ENCODE measurements at regions not wholly inside any gene's neighbourhood (a gene's known extent, or its start where the extent isn't known, plus 50 kb on each side); places are given as distances from the start of the nearest gene placed in this dataset.

DNA sequence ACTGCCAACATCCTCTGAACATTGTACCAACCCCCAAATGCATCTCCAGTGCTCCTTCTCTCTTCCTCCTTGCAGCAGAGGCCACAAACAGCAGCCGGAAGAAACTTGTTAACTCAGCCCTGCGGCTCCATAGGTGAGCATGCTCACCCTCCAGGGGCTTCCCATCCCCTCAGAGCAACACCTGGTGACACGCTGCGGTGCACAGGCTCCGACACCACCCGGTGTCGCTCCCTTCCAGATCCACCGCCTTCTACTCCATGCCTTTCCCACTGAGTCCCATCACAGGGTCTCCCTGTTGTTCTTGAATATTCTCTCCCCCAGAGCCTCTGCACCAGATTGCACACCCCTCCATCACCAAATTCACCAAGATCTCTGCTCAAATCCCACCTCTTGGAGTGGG lies 171.5 kb upstream of the FHL2 start:
- Histone ChIP-seq H3K4me1 (no peaks in the 10 kb centered on the region), H3K27me3 (0 out of 2 replicates have a peak, but pooled peaks cover 2% of the 10 kb centered on the region), H3K36me3 (no peaks in the 10 kb centered on the region), H3K4me3 (no peak overlapping the region), H3K9me3 (replicated peaks) (0 out of 2 replicates have a peak, but pooled peaks cover 3% of the 10 kb centered on the region), H3K27ac (no peak overlapping the region)
- no peak for DNase-seq

DNA sequence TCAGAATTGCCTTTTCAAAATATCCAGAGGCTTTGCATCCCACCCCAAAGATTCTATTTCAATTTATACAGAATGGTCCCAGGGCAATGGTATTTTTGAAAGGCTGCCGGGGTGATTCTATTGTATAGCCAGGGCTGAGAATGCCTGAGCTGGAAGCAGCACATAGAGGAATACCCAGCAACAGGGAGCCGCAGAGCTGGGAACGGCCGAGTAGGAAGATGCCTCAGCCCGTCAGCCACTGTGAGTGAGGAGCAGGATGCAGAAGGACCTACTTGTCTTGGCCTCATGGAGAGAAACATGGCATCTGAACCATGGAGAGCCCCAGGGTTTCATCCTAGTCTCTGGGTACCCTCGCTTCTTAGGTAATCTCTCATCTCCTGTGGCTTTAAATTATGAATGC lies 170.8 kb upstream of the FHL2 start:
- no peaks in the 10 kb centered on the region for H3K36me3 ChIP-seq
- H3K4me1 ChIP-seq: no peaks in the 10 kb centered on the region
- 0 out of 2 replicates have a peak, but pooled peaks cover under 1% of the 10 kb centered on the region for H3K9me3 ChIP-seq (replicated peaks)
- DNase-seq: no peak
- no peak overlapping the region for H3K4me3 ChIP-seq
- 0 out of 2 replicates have a peak, but pooled peaks cover under 1% of the 10 kb centered on the region for H3K27me3 ChIP-seq
- H3K27ac ChIP-seq: no peak overlapping the region

DNA sequence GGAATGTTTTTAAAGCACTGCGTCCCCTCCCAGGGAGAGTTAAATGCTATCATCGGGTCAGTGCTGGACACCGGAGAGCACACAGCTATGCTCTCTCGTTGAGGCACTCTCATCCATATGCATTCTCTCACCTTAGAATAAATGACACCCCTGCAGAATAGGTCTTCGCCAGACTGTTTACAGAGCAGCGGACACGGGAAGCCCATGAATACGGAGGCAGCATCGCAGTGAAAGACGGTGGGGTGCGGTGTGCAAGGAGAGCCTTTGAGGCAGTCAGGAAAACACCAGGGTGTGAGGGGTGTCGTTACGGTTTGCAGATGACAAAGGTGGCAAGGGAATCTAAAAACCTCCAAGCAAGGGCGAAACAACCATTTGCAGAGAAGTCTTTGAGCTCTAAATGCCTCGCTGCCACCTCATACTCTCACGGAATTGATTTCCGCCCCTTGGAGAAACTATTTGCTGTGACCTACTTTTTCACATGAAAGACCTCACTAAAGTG lies 169.2 kb upstream of the FHL2 start:
- Histone ChIP-seq H3K9me3 (replicated peaks) (no peaks in the 10 kb centered on the region), H3K4me3 (no peak overlapping the region), H3K27me3 (no peaks in the 10 kb centered on the region), H3K36me3 (no peaks in the 10 kb centered on the region), H3K4me1 (no peaks in the 10 kb centered on the region), H3K27ac (no peak overlapping the region)
- no peak for DNase-seq

DNA sequence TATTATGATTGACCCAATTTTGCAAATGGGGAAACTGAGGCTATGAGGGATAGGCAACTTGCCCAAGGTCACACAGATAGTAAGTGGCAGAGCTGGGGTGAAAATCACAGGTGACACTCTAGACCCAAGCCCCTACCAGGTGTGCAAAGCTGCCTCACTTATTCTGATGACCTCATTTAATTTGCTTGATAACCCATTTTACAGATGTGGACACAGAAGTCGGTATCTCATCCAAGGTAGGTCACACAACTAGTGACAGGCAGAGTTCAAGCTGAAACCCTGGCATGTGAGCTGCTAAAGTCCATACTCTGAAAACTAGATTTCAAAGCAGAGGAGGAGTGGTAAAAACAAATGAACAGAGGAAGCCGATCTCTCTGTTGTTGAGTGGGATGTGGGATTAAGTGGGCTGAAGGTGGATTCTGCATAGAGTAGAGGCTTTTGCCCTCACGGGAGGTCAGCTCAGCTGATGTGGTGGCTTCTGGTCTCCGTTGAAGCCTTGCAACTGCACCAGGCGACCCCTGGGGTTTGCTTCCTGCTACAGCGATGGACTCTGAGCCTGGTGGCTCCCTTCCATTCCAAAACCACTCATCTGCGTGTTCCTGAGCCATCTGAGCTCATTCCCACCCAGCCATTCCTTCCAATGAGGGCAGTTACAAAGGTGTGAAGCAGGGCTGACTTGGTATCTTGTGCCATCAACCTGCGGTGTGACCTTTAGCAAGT lies 164.3 kb upstream of the FHL2 start:
- H3K4me3 ChIP-seq: no peak overlapping the region
- no peaks in the 10 kb centered on the region for H3K9me3 ChIP-seq (replicated peaks)
- H3K36me3 ChIP-seq: no peaks in the 10 kb centered on the region
- no peak overlapping the region for H3K27ac ChIP-seq
- no peak for DNase-seq
- no peaks in the 10 kb centered on the region for H3K4me1 ChIP-seq
- no peaks in the 10 kb centered on the region for H3K27me3 ChIP-seq

DNA sequence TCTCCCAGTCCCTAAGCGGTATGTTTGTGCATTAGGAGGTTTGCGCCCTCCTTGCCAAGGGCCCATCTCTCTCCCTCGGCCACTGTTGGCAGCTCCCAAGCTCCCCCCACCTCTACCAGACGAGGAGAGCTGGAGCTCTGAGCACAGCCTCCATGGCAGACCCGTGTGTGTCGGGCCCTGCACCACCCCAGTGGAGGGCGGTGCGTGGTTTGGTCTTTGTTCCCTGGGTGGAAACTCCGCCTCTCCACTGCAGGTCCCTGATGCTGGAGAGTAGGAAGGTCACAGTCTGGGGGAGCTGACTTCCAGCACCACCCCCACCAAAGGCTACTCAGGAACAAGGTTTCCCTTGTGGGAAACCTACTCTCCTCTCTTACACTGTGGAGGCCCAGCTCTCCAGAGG lies 162.6 kb upstream of the FHL2 start:
- no peaks in the 10 kb centered on the region for H3K9me3 ChIP-seq (replicated peaks)
- no peaks in the 10 kb centered on the region for H3K4me1 ChIP-seq
- H3K27ac ChIP-seq: no peak overlapping the region
- DNase-seq: no peak
- no peaks in the 10 kb centered on the region for H3K27me3 ChIP-seq
- H3K36me3 ChIP-seq: no peaks in the 10 kb centered on the region
- no peak overlapping the region for H3K4me3 ChIP-seq

DNA sequence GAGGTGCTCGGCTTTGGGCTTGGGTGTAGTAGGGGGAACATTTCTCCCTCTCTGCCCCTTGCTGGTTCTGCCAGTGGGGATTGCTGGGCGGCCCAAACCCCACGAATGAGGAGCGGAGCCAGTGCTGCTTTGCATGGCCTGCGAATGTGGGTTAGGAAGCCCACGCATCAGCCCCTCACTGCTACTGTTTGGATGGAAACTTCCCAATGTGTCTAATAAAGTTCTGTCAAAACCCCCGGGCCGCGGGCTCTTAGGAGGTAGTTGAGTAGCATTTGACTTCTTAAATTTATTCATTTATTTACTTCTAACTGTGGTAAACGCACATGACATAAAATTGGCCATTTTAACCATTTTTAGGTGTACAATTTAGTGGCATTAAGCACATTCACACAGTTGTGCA lies 161.3 kb upstream of the FHL2 start:
- Histone ChIP-seq H3K27me3 (no peaks in the 10 kb centered on the region), H3K27ac (no peak overlapping the region), H3K9me3 (replicated peaks) (no peaks in the 10 kb centered on the region), H3K4me1 (no peaks in the 10 kb centered on the region), H3K4me3 (no peak overlapping the region), H3K36me3 (no peaks in the 10 kb centered on the region)
- DNase-seq: no peak

DNA sequence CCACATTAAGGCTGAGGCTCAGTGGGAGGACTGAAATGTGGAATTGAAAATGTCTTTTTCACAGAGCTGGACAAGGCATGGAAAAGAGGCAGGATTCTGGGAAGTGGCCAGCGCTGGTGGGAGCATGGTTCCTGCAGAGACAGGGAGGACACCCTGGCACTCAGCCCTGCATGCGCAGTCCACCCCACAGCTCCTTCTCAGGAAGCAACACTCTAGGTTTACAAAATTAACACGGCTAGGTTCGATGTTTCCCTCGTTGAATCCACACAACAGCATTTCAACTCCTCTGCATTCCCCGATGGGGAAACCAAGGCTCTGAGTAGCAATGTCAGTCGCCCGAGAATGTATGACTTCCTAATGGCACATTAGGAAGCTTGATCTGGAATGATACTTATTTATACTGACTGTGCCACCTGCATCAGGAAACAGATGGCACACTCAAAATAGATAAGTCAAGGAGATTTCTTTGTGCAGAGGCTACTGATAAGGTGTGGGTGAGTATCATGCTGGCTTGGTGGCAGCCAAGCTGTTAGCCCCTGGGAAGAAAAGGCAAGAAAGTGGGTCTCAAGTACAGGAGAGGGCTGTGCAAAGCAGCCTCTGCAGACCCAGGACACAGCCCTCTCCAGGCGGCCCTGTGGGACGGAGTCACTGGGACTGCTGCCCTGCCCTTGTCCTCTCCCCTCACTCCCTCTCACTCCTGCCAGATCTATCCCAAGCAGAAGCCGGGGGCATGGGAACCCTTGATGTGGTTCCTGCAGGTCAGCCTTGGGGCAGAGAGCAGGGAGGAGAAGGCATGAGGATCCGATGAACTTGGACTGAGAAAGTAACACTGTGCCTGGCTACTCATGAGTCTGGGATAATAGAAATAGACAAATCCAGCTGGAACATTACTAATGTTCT lies 158.4 kb upstream of the FHL2 start:
- Histone ChIP-seq H3K4me1 (peaks cover 9% of the 10 kb centered on the region), H3K36me3 (no peaks in the 10 kb centered on the region), H3K4me3 (no peak overlapping the region)

DNA sequence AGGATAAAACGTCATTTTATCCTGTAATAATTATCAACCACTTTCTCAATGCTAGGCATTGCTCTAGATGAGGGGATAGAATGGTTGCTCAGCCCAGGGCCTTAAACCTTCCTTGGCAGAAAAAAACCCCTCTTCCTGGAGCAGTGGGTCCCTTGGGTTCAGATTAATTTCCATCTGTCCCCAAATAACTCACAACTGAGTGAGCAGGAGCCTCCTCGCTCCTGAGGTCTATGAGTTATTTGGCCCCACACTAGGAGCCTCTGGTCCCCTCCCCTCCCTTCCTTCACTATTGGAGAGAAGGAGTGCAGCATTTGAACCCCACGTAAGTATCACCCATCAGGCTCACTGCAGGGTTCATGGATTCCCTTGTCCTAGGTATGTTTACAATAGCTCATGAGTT lies 157.5 kb upstream of the FHL2 start:
- Histone ChIP-seq H3K4me3 (no peak overlapping the region), H3K36me3 (no peaks in the 10 kb centered on the region), H3K27me3 (no peaks in the 10 kb centered on the region), H3K4me1 (peaks cover 9% of the 10 kb centered on the region), H3K9me3 (replicated peaks) (no peaks in the 10 kb centered on the region), H3K27ac (no peak overlapping the region)
- no peak for DNase-seq

More for the DNA sequence above, 158.4 kb upstream of the FHL2 start:
- DNase-seq: no peak
- Histone ChIP-seq H3K27me3 (no peaks in the 10 kb centered on the region), H3K27ac (no peak overlapping the region), H3K9me3 (replicated peaks) (no peaks in the 10 kb centered on the region)

DNA sequence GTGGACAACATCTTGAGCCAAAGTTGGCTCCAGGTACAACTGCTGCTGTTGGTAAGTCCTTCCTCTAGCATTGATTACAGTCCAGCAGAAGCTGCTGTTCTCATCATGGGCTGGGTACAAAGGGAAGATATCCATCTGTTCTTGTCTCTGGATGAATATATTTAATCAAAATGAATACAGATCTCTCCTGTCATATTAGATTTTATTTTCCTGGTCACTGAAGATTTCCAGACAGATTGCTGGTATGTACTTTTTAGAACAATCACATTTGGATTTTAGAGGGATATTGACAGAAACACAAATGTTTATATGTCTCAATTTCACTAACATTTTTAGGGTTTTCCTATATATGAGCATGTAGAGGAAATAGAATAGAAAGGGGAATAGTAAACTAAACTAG lies 155.4 kb upstream of the FHL2 start:
- DNase-seq: no peak
- Histone ChIP-seq H3K27me3 (no peaks in the 10 kb centered on the region), H3K27ac (no peak overlapping the region), H3K9me3 (replicated peaks) (no peaks in the 10 kb centered on the region), H3K4me3 (no peak overlapping the region), H3K4me1 (peaks cover 9% of the 10 kb centered on the region), H3K36me3 (no peaks in the 10 kb centered on the region)

DNA sequence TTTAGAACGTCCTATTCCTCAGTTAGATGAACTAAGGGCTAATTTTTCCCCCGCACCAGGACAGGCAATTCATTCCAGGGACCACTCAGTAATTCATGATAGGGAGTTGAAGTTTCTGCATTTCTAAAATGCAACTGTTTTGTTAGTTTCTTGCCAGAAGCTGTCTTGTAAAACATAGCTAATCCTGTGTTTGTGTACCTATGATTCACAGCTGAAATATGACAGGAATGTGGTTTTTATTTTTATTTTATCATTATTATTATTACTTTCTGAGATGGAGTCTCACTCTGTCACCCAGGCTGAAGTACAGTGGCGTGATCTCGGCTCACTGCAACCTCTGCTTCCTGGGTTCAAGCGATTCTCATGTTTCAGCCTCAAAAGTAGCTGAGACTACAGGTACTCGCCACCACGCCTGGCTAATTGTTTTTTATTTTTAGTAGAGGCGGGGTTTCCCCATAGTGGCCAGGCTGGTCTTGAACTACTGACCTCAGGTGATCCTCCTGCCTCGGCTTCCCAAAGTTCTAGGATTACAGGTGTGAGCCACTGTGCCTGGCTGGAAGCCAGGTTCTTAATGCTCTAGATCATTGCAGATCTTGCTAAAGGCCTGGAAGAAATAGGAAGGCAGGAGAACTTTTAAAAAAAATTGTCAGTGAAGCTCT lies 154.8 kb upstream of the FHL2 start:
- no peak for DNase-seq
- Histone ChIP-seq H3K4me1 (peaks cover 9% of the 10 kb centered on the region), H3K4me3 (no peak overlapping the region), H3K27me3 (no peaks in the 10 kb centered on the region), H3K36me3 (no peaks in the 10 kb centered on the region), H3K9me3 (replicated peaks) (no peaks in the 10 kb centered on the region), H3K27ac (no peak overlapping the region)

DNA sequence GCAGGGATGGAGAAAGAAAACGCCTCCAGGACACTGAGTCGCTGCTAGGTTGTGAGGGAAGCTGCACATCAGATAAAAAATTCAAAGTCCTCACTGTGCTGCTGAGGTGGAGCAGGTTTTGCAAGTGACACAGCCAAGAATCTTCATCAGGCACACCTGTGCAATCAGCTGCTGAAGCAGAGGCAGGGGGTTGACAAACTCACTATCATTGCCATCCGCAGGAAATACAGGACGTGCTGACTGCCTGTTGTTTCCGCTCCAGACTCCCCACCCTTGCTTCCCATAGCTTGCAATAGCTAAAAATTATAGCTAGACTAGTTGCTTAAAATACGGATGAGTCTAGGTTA lies 147.8 kb upstream of the FHL2 start:
- H3K27ac ChIP-seq: no peak overlapping the region
- no peak overlapping the region for H3K4me3 ChIP-seq
- H3K36me3 ChIP-seq: no peaks in the 10 kb centered on the region
- no peaks in the 10 kb centered on the region for H3K27me3 ChIP-seq
- DNase-seq: no peak
- no peaks in the 10 kb centered on the region for H3K4me1 ChIP-seq
- no peaks in the 10 kb centered on the region for H3K9me3 ChIP-seq (replicated peaks)

DNA sequence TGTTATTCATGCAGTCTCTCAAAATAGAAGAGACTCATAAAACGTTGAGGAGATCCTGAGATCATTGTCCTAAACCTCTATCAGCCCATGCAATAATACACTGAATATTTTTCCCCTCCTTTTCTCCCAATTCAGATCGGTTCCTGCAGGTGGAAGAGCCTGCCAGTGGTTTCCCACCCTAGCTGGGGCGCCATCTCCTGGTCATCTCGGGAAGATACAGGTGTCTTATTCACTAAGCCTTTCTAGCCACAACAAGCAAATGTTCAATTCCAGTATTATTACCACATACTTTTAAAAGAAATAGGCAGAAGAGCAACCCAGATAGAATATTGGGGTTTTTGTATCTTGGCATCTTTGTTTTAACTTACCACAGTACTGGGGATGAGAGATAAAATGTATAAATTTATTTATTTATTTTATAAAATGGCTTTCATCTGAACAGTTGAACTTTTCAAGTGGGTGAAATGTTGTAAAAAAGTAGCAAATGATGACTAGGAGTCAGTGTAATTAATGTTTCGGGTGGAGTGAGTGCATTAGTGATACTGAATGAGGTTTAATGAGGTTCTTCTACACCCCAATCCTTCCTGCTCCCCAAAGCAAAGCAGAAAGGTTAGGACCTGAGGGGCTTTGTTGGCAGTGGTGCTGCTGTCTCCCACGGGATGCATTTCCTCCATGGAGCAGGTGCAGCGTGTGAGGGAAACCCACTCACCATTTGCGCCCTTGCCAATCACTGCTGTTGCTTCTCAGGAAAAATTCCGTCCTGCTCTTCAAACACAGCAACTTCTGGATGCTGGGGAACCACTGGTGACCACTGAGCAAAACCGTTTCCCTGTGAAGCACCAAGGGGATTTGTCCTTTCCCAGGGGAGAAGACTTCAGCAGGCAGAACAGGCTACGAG lies 147.1 kb upstream of the FHL2 start:
- Histone ChIP-seq H3K27ac (no peak overlapping the region), H3K9me3 (replicated peaks) (no peaks in the 10 kb centered on the region), H3K36me3 (no peaks in the 10 kb centered on the region), H3K27me3 (no peaks in the 10 kb centered on the region), H3K4me3 (no peak overlapping the region), H3K4me1 (no peaks in the 10 kb centered on the region)
- DNase-seq: peak; percentile 66 to 85

DNA sequence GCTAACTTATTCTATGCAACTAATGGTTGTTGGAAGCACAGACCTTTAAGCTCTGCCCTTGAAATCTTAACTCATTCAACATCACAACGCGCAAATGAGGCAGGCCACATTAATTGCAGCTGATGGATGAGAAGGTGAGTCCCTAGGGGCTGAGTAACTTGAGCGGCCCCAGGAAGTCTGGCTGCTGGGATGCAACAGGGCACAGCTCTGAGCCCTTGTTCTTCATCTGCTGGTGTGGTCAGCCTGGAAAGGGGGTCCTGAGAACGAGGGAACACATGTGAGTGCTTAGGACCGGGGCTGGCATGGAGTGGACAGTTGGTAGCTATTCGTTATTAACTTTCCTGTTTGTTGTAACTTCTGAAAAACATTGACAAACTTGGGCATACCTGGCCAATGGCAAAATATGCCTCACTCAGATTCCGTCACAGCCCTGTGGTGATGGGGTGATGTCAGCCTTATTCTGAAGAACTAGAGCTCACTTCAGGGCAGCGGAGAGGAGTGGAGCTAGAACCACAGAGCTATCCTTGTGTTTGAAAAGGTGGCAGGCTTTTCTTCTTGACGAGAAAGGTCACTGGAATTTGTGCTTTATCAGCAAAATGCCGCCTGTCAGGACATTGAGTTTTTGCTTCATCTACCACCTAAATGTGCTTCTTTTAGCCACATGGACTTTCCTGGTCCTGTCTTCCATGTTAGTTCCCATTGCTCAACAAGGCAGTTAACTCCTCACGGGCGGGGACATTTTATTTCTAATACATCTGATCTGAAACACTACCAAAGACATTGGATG lies 145.9 kb upstream of the FHL2 start:
- no peak for DNase-seq
- Histone ChIP-seq H3K9me3 (replicated peaks) (no peaks in the 10 kb centered on the region), H3K4me1 (no peaks in the 10 kb centered on the region), H3K27ac (no peak overlapping the region), H3K4me3 (no peak overlapping the region), H3K36me3 (no peaks in the 10 kb centered on the region), H3K27me3 (no peaks in the 10 kb centered on the region)
